ENCODE measurements at regions not wholly inside any gene's neighbourhood (a gene's known extent, or its start where the extent isn't known, plus 50 kb on each side); places are given as distances from the start of the nearest gene placed in this dataset.

- TF ChIP-seq CHD4 (IDR thresholded peaks at IDR 0.05; ENCODE audit: borderline replicate concordance) (no peak), MAX (IDR thresholded peaks at IDR 0.05) (no peak), POLR2A (IDR thresholded peaks at IDR 0.05; ENCODE audit: low read length) (no peak), REST (IDR thresholded peaks at IDR 0.05) (no peak), CTCF (IDR thresholded peaks at IDR 0.05) (no peak), JUN (IDR thresholded peaks at IDR 0.05) (no peak), RNF2 (IDR thresholded peaks at IDR 0.05; ENCODE audit: borderline replicate concordance, low read depth) (no peak), EHMT2 (IDR thresholded peaks at IDR 0.05; ENCODE audit: low read depth) (no peak), SMC3 (IDR thresholded peaks at IDR 0.05) (no peak), ELK1 (IDR thresholded peaks at IDR 0.05; ENCODE audit: low read depth, low read length) (no peak), JUNB (IDR thresholded peaks at IDR 0.05) (no peak), CEBPB (IDR thresholded peaks at IDR 0.05) (no peak)
Measured at GRCh38 chr16:86368261-86368660, 142.1 kb upstream of the FOXF1 start.

Measured in A549 (cell line).